ENCODE measurements at regions not wholly inside any gene's neighbourhood (a gene's known extent, or its start where the extent isn't known, plus 50 kb on each side); places are given as distances from the start of the nearest gene placed in this dataset.

- Histone ChIP-seq H3K36me3 (ENCODE audit: control insufficient read depth, insufficient read depth, low read length) (no peaks in the 10 kb centered on the region), H3K4me1 (ENCODE audit: control insufficient read depth, insufficient read depth, low read length) (no peaks in the 10 kb centered on the region), H3K27me3 (ENCODE audit: control insufficient read depth, insufficient read depth, low read length, poor library complexity, severe bottlenecking) (no peaks in the 10 kb centered on the region), H3K4me3 (ENCODE audit: insufficient read depth, low read depth, low read length) (no peak overlapping the region), H3K9me3 (ENCODE audit: control insufficient read depth, low read length) (no peaks in the 10 kb centered on the region), H3K27ac (ENCODE audit: insufficient read depth, low read depth, low read length, poor library complexity, severe bottlenecking) (no peak overlapping the region)
- 88 to 89% methylated on average over 2 of the region's 2 CpGs for WGBS, 2 experiments
These were observed 353.3 kb upstream of the CLINT1 start for GRCh38 chr5:158212237-158212636.

- Histone ChIP-seq H3K27me3 (ENCODE audit: control insufficient read depth, insufficient read depth, low read length, poor library complexity, severe bottlenecking) (no peaks in the 10 kb centered on the region), H3K4me1 (ENCODE audit: control insufficient read depth, insufficient read depth, low read length) (no peaks in the 10 kb centered on the region), H3K36me3 (ENCODE audit: control insufficient read depth, insufficient read depth, low read length) (no peaks in the 10 kb centered on the region), H3K4me3 (ENCODE audit: insufficient read depth, low read depth, low read length) (no peak overlapping the region), H3K27ac (ENCODE audit: insufficient read depth, low read depth, low read length, poor library complexity, severe bottlenecking) (no peak overlapping the region), H3K9me3 (ENCODE audit: control insufficient read depth, low read length) (no peaks in the 10 kb centered on the region)
- WGBS, 2 experiments: 96 to 99% methylated on average over 4 of the region's 5 CpGs
These were observed 350.4 kb upstream of the CLINT1 start for GRCh38 chr5:158209219-158209908.

- no peak overlapping the region for H3K27ac ChIP-seq (ENCODE audit: insufficient read depth, low read depth, low read length, poor library complexity, severe bottlenecking)
- H3K4me1 ChIP-seq (ENCODE audit: control insufficient read depth, insufficient read depth, low read length): no peaks in the 10 kb centered on the region
- H3K27me3 ChIP-seq (ENCODE audit: control insufficient read depth, insufficient read depth, low read length, poor library complexity, severe bottlenecking): no peaks in the 10 kb centered on the region
- 83 to 90% methylated on average over 10 of the region's 10 CpGs for WGBS, 2 experiments
- H3K9me3 ChIP-seq (ENCODE audit: control insufficient read depth, low read length): no peaks in the 10 kb centered on the region
- no peak overlapping the region for H3K4me3 ChIP-seq (ENCODE audit: insufficient read depth, low read depth, low read length)
- no peaks in the 10 kb centered on the region for H3K36me3 ChIP-seq (ENCODE audit: control insufficient read depth, insufficient read depth, low read length)
These were observed 348.8 kb upstream of the CLINT1 start for GRCh38 chr5:158207733-158208132.

GRCh38 chr5:158205992-158206391 lies 347.0 kb upstream of the CLINT1 start:
- 90 to 95% methylated on average over 2 of the region's 2 CpGs for WGBS, 2 experiments

GRCh38 chr5:158203261-158203660 lies 344.3 kb upstream of the CLINT1 start:
- 93 to 94% methylated on average over 8 of the region's 8 CpGs for WGBS, 2 experiments
- no peaks in the 10 kb centered on the region for H3K9me3 ChIP-seq (ENCODE audit: control insufficient read depth, low read length)
- H3K4me3 ChIP-seq (ENCODE audit: insufficient read depth, low read depth, low read length): no peak overlapping the region
- H3K27me3 ChIP-seq (ENCODE audit: control insufficient read depth, insufficient read depth, low read length, poor library complexity, severe bottlenecking): no peaks in the 10 kb centered on the region
- H3K4me1 ChIP-seq (ENCODE audit: control insufficient read depth, insufficient read depth, low read length): peaks cover 5% of the 10 kb centered on the region
- no peaks in the 10 kb centered on the region for H3K36me3 ChIP-seq (ENCODE audit: control insufficient read depth, insufficient read depth, low read length)
- H3K27ac ChIP-seq (ENCODE audit: insufficient read depth, low read depth, low read length, poor library complexity, severe bottlenecking): no peak overlapping the region

More at GRCh38 chr5:158205992-158206391, 347.0 kb upstream of the CLINT1 start:
- Histone ChIP-seq H3K27ac (ENCODE audit: insufficient read depth, low read depth, low read length, poor library complexity, severe bottlenecking) (no peak overlapping the region), H3K27me3 (ENCODE audit: control insufficient read depth, insufficient read depth, low read length, poor library complexity, severe bottlenecking) (no peaks in the 10 kb centered on the region), H3K9me3 (ENCODE audit: control insufficient read depth, low read length) (no peaks in the 10 kb centered on the region), H3K4me3 (ENCODE audit: insufficient read depth, low read depth, low read length) (no peak overlapping the region), H3K36me3 (ENCODE audit: control insufficient read depth, insufficient read depth, low read length) (no peaks in the 10 kb centered on the region), H3K4me1 (ENCODE audit: control insufficient read depth, insufficient read depth, low read length) (peaks cover 5% of the 10 kb centered on the region)

- Histone ChIP-seq H3K27me3 (ENCODE audit: control insufficient read depth, insufficient read depth, low read length, poor library complexity, severe bottlenecking) (no peaks in the 10 kb centered on the region), H3K27ac (ENCODE audit: insufficient read depth, low read depth, low read length, poor library complexity, severe bottlenecking) (no peak overlapping the region), H3K36me3 (ENCODE audit: control insufficient read depth, insufficient read depth, low read length) (no peaks in the 10 kb centered on the region), H3K4me1 (ENCODE audit: control insufficient read depth, insufficient read depth, low read length) (peaks cover 5% of the 10 kb centered on the region), H3K4me3 (ENCODE audit: insufficient read depth, low read depth, low read length) (no peak overlapping the region), H3K9me3 (ENCODE audit: control insufficient read depth, low read length) (no peaks in the 10 kb centered on the region)
- 71 to 77% methylated on average over 7 of the region's 7 CpGs for WGBS, 2 experiments
These were observed 343.9 kb upstream of the CLINT1 start for GRCh38 chr5:158202801-158203200.

- H3K4me1 ChIP-seq (ENCODE audit: control insufficient read depth, insufficient read depth, low read length): peaks cover 5% of the 10 kb centered on the region
- no peak overlapping the region for H3K4me3 ChIP-seq (ENCODE audit: insufficient read depth, low read depth, low read length)
- no peak overlapping the region for H3K27ac ChIP-seq (ENCODE audit: insufficient read depth, low read depth, low read length, poor library complexity, severe bottlenecking)
- 93 to 98% methylated on average over 4 of the region's 4 CpGs for WGBS, 2 experiments
- H3K27me3 ChIP-seq (ENCODE audit: control insufficient read depth, insufficient read depth, low read length, poor library complexity, severe bottlenecking): no peaks in the 10 kb centered on the region
- H3K9me3 ChIP-seq (ENCODE audit: control insufficient read depth, low read length): no peaks in the 10 kb centered on the region
- H3K36me3 ChIP-seq (ENCODE audit: control insufficient read depth, insufficient read depth, low read length): no peaks in the 10 kb centered on the region
These were observed 341.7 kb upstream of the CLINT1 start for GRCh38 chr5:158200619-158201018.

GRCh38 chr5:158198636-158199035 lies 339.7 kb upstream of the CLINT1 start:
- Histone ChIP-seq H3K27me3 (ENCODE audit: control insufficient read depth, insufficient read depth, low read length, poor library complexity, severe bottlenecking) (no peaks in the 10 kb centered on the region), H3K4me1 (ENCODE audit: control insufficient read depth, insufficient read depth, low read length) (peaks cover 10% of the 10 kb centered on the region), H3K4me3 (ENCODE audit: insufficient read depth, low read depth, low read length) (no peak overlapping the region), H3K36me3 (ENCODE audit: control insufficient read depth, insufficient read depth, low read length) (no peaks in the 10 kb centered on the region), H3K9me3 (ENCODE audit: control insufficient read depth, low read length) (no peaks in the 10 kb centered on the region), H3K27ac (ENCODE audit: insufficient read depth, low read depth, low read length, poor library complexity, severe bottlenecking) (no peak overlapping the region)
- WGBS, 2 experiments: 67 to 69% methylated on average over 6 of the region's 6 CpGs

GRCh38 chr5:158195416-158196210 lies 336.7 kb upstream of the CLINT1 start:
- H3K4me3 ChIP-seq (ENCODE audit: insufficient read depth, low read depth, low read length): no peak overlapping the region
- H3K9me3 ChIP-seq (ENCODE audit: control insufficient read depth, low read length): no peaks in the 10 kb centered on the region
- no peaks in the 10 kb centered on the region for H3K36me3 ChIP-seq (ENCODE audit: control insufficient read depth, insufficient read depth, low read length)
- no peak overlapping the region for H3K27ac ChIP-seq (ENCODE audit: insufficient read depth, low read depth, low read length, poor library complexity, severe bottlenecking)
- no peaks in the 10 kb centered on the region for H3K27me3 ChIP-seq (ENCODE audit: control insufficient read depth, insufficient read depth, low read length, poor library complexity, severe bottlenecking)
- peaks cover 5% of the 10 kb centered on the region for H3K4me1 ChIP-seq (ENCODE audit: control insufficient read depth, insufficient read depth, low read length)
- 86 to 88% methylated on average over 3 to 5 of the region's 5 CpGs for WGBS, 2 experiments

- Histone ChIP-seq H3K4me3 (ENCODE audit: insufficient read depth, low read depth, low read length) (no peak overlapping the region), H3K36me3 (ENCODE audit: control insufficient read depth, insufficient read depth, low read length) (no peaks in the 10 kb centered on the region), H3K4me1 (ENCODE audit: control insufficient read depth, insufficient read depth, low read length) (peaks cover 5% of the 10 kb centered on the region), H3K9me3 (ENCODE audit: control insufficient read depth, low read length) (no peaks in the 10 kb centered on the region), H3K27me3 (ENCODE audit: control insufficient read depth, insufficient read depth, low read length, poor library complexity, severe bottlenecking) (no peaks in the 10 kb centered on the region), H3K27ac (ENCODE audit: insufficient read depth, low read depth, low read length, poor library complexity, severe bottlenecking) (no peak overlapping the region)
- WGBS, 2 experiments: 85 to 93% methylated on average over 10 of the region's 10 CpGs
These were observed 335.6 kb upstream of the CLINT1 start for GRCh38 chr5:158194561-158194976.

Data from ectodermal cell (in vitro differentiated cells).